NCI-H2171 (cell line): ENCODE measurements at regions not wholly inside any gene's neighbourhood (a gene's known extent, or its start where the extent isn't known, plus 50 kb on each side); places are given as distances from the start of the nearest gene placed in this dataset.

Source experiments
- DNase-seq: peaks from one replicate; lab custom pipeline; 2025; lab: John Stamatoyannopoulos, UW

DNA sequence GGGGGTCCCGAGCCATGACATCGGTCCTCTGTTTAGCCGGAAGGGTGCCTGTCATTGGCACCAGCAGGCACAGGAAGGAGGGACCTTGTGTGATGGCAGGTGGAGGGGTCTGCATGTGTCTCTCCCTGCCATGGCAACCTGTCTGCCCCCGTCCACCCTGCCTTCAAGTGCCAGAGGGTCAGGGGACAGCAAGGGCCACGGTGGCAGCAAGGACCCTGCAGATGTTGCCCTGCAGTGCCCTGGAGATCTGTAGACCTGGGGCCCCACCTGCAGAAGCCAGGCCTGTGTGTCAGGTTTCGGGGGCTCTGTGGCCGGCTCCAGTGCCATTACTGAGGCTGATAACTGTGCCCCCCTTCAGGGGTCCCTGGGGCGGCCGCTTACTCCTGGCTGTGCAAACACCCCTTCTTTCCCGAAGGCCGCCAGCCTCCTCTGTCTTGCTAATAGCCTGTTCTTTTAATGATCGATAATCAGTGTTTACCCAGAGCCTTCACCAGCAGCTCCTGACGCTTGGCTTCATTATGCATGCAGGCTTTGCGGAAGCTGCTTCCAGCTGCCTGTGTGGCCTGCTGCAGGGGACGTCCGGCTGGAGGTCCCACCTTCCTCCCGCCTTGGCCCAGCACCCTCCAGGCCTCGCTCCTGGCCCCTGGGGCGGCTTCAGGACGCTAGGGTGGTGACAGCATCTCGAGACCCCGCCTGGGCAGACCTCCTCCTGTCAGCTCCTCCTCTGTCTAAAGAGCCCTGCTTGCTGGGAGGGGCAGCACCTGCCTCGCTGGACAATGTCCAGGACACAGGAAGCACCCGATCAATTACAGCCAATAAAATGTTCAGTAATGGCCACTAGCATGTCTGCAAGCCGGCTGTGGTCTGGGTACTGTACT is 153.0 kb downstream of the KIF26A start:
- DNase-seq = no peak

DNA sequence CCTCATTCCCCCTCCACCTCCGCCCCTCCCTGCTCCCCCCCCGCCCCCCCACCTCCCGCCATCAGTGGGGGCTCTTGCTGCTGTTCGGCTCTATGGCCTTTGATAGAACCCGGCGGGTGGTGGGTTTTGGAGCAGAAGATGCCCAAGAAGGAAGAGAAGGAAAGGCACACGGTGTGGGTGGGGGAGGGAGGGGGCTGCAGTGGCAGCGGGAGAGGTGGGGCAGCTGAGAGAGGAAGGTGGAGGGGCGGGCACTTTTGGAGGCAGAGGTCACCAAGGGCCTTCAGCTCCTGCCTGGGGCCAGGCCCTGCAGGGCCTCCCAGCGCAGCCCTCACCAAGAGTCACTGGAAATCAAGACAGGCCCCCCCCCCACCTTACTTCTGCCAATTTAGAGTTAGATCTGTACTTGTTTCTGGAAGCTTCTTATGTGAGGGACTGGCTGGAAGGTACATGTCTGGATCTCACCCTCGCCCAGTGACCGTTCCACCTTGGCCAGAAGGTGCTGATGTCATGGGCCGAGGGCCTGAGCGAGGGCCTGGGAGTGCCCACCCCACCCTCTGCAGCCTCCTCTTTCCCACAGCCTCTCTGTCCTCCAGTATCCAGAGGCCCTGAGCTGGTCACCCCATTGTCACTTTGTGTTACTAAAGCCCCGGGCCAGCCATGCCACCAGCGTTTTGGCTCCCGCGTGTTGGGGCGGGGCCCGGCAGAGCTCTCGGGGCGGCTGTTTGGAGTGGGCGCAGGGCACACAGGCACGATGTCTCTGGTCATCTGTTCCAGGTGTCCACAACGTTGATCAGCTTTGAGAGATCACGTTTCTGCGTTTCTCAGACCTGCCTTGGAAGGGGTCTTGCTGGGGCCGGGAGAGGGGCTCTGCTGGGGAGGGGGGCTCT is 153.9 kb downstream of the KIF26A start:
- DNase-seq = no peak

DNA sequence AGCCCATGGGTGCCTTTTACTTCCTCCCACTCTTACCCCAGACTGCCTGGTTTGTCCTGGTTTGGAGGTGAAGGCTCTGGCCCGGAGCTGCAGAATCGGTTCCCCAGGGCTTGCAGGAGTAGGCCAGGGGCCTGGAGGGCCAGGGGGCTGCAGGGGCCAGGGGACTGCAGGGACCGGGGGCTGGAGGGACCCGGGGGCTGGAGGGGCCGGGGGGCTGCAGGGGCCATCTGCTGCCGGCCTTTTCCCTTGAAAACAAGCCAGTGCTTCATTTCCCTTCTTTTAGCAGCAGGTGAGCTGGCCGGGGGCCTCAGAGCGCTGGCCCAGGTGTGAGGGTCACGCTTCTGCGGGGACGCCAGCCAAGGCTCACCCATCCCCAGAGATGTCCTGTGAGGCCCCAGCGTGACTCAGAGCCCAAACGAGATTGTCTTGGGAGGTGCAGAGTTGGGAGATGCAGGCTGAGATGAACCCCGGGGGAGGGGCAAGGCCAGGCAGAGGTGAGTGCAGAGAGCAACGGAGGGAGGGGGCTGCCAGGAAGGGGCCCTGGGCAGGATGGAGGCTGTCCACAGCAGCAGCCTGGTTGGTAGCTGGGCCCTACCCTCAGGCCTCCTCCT is 154.9 kb downstream of the KIF26A start:
- no peak for DNase-seq

DNA sequence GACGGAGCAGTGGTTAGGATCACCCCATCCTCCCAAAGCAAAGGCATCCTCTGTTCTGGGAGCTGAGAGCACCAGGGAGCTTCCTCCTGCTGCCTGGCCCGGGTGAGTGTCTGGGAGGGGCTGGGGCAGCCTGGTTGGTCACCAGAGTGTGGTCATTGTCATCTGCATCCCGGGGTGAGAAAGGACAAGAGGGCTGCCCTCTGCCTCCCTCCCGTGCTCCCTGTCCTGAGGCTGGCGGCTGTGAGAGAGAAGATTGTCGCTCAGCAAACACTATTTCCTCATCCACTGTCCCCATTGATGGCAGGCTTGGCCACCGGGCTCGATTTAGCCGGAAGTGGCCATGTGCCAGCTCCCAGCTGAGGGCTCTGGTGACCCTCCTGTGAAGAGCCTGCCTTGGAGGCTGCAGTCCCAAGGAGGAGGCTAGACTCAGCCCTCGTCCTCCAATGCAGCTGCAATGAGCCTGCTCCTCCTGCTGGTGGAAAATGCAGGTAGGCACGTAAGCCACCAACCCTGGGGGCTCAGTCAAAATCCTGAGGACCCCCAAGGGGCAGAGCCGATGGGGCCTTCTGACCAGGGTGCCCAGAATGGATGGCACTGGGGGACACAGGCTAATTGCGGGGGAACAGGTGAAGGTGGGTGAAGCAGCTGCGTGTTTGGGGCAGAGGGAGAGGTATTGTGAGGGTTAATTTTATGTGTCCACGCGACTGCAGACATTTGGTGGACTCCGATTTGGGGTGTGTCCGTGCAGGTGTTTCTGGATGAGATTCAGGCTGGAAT is 155.7 kb downstream of the KIF26A start:
- DNase-seq = no peak

DNA sequence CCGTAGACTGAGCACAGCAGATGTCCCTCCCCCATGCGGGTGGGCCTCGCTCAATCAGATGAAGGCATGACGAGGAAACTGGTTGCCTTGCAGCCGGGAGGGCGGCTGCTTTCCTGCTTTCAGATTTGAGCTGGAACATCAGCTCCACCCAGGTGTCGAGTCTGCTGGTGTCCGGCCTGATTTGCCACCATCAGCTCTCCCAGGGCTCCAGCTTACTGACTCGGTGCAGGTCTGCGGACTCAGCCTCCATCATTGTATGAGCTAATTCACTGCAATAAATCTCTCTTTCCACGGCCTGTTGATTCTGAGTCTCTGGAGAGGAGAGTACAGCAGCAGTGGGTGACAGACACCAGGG is 156.2 kb downstream of the KIF26A start:
- no peak for DNase-seq

DNA sequence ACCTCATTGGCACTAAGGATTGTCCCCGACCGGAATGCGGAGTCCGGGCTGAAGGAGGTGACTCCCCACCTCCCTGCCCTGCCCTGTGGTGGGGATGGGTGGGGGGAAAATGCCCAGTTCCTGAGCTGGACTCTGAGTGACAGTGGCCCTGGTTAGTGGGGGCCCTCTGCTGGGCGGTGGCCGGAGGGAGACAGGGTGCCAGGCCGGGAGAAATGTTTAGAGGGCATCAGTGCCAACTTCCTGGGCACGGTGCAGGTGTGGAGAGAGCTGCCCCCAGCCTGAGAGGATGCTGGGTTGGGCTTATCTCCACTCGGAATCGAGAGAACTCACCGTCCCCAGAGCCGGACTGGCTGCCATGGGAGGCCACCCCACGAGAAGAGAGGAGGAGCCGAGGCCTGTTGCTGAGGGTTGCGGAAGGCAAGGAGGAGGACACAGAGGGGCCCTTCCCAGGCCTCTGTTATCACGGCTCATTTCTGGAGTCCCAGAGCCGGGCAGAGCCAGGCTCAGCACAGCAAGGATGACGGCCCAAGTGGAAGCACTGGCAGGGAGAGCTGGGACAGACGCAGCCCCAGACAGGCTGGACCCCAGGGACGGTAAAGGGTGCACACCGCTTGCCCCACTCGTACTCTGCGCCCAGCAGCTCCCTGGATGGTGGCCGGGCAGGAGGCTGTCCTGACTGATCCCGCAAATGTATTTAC is 156.7 kb downstream of the KIF26A start:
- DNase-seq = no peak

DNA sequence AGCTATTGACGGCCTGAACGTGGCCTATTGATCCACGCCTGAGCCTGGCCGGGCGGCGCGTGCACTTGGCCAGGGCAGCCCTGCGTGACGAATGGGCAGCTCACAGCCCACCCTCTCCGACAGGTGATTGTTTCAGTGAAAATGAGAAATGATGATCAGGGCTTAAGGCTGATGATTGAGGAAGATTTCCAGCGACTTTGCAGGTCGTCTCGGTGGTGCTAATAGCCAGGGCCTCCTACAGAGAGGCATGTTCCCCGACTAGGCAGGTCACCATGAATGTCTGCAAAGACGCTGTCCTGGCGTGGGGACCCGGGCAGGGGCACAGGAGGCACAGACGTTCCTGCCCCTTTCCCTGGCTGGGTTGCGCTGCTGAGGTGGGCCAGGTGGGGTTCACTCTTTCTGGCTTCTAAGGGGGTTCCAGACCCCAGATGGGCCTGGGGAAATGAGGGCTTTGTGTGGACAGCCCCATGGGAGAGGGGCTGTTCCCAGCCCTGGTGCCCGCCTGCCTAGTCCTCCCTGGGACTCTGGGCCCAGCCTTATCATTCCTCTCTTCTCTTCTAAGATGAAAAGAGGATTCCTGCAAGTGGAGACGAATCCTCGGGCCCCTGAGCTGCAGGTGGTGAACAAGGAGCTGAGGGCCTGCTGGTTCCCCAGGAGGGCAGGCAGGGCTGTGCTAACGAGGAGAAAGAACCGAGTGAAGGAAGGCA is 157.4 kb downstream of the KIF26A start:
- DNase-seq = no peak

DNA sequence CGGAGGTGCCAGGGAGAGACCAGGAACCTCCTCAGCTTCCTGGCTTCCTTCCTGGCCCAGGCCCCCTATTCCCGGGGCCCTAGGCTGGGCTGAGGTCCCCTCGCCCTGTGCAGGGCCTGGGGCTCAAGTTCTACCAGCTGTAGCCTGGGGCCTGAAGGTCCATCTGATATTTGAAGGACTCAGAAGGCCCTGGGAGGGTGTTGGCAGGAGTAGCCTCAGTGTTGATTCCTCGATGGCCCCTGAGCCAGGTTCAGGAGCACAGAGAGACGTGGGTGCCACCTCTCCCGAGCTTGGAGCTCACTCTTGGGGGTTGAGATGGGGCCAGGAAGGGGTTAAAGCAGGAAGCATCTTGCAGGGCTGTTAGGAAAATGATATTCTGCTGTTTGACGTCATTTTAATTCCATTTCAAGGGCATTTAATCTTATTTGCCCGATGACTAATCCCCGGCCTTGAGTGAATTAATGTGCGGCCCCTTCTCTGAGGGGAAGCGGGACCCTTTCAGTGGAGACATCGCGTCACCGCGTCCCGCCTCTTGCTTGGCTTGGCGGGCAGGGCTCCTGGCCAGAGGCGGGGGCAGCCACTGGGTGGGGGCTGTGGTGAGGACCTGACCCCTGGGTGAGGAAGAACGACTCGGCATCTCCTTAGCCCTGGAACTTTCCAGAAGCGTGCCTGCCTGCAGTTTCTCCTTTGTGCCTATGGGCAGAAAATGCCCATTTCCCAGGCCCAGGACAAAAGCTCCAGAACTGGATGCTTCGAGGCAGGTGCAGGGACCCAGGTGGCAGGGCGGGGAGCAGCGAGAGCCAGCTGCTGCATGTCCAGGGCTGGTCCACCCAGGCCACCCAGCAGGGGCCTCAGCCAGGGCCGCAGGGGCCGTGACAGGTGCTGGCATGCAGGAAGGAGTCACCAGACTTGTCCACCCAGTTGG is 158.3 kb downstream of the KIF26A start:
- DNase-seq = no peak

DNA sequence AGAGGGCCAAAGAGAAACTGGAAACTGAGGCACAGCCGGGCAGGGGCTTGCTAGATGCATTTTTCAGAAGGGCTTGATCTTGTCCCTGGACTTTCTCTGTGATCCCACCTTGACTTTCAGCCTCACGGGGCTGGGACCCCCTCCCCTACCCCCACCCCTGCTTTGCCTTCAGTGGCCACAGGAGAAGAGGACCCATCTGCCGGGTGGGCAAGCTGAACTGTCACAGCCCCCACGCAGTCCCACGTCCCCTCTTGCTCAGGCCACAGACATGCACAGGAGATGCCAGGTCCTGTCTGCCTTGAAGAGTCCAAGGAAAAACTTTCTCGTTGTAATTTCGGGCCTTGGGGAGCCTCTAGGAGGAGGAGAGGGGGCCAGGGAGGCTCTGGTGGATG is 158.9 kb downstream of the KIF26A start:
- DNase-seq = no peak

DNA sequence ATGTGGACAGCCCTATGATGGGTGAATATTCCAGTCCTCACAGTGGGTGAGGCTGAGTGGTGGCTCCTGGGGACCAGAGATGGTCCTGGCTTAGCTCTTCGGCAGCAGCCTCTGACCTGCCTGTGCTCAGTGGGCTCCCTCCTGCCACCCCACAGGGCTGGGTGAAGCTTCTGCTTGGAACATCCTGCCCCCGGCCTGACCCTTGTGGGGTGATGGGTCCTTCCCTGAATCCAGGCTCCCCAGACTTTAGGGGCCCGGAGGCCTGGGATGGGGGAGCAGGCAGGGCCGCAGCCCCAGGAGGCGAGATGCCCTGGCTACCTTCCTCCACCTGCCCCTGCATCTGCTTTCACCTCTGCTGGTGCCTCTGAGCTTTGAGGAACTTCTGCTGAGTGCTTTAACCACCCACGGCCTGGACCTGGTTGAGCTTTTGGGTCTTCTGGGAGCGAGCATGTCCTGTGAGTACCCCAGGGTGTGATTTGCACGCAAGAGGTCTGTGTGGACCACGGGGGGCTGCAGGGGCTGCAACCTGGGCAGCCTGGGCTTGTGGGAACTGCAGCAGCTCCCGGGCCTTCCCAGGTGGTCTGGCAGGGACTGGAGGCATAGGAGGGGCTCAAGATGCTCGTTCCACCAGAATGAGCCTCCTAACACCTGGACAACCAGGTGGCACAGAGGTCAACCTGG is 159.5 kb downstream of the KIF26A start:
- no peak for DNase-seq

DNA sequence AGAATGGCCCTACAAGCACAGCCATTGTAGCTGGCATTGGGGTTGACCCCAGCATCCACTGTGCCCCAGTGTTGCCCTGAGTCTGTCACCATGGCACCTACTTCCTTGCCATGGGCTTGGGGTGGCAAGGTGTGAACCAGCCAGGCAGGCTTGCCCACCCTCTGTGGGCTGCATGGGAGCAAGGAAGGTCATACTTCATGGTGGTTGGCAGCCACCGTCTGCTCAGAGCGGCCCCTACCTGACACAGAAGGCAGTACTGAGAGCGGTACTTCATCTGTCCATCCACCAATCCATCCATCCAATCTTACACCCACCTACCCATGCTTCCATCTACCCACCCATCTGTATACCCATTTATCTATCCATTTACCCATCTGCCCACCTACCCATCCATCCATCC is 160.1 kb downstream of the KIF26A start:
- DNase-seq = no peak

DNA sequence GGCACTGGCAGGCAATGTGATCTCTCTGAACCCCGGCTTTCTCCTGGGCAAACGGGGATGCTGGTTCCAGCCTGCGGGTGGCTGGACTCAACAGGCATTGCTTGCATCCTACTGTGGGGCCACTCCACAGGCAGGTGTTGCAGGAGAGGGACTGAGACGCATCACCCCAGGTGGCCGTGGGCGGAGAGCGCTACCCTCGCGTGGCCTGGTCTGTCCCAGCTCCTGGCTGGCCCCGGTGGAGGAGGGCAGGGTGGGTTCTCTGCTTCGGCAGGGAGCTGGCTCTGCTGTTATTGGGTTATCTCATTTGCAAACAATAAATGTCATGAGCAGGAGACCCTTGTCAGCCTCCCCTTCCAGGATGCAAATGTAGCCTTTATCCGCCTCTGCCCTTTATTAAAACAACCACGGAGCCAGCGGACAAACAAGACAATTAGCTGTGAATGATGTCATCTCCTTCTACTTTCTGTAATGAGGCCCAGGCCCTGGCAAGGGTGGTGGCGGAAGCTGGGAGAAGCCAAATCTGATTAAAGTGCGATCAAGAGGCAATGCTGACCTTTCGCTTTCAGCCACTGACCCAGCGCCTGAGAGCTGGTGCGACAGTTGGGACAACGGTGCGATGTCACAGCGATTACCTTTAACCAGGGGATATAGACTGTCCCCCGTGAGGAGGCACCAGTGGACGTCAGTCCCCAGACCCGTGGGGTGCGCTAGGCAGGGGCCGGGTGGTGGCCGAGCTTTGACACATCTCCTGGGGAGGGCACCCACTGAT is 161.8 kb downstream of the KIF26A start:
- DNase-seq = no peak

DNA sequence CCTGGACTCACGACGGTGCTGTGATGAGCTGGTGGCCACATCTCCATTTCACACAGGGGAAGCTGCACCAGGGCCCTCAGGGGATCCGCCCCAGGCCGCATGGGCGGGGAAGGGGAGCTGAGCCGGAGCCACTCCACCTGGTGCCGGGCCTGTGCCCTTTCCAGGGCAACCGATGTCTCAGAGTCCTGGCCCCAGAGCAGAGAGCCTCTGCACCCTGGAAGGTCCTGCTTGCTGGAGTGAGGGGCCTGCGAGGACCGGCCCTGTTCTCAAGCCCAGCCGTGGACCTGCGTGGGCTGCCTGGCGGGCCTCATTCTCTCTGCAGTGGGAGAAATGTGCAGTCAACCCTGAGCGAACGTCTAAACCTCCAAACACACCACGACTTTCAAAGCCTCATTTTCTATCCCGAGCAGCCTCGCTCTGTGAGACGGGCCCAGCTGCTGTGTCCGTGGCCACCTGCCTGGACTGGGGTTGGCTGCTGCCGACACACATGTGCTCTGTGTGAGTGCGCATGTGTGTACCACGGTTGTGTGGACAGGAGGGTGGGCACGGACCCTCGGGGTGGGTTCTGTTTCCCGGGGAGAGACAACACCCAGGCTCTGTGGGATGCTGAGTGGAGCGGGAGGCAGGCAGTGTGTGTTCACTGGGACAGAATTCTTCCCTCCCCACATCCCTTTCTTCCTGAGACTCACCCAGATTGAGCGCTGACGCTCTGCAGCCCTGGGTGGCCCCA is 163.5 kb downstream of the KIF26A start:
- no peak for DNase-seq

DNA sequence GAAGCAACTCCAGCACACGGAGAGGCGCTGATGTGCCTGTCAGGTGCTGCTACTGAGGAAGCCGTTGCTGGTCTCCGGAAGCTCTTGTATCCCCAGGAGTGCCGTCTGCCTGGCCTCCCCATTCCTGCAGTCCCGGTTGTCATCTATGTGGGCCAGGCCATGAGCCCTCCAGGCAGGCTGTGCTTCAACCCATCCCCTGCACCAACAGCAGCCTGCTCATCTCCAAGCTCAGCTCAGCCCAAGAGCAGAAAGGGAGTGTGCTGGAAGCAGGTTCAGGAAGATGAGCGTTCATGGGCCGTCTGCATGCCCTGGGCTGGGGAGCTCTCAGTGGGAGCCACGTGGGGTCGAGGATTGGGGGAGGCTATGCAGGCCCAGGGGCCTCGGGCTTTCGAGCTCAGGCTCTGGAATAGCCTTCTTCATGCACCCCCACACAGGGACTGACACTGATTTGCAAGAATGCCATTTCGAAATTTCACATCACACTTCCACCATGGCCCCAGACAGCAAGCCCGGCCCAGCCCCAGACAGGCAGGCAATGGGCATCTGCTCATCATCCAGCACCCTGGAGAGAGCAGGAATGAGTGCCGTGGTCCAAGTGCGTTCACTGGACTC is 164.5 kb downstream of the KIF26A start:
- no peak for DNase-seq

DNA sequence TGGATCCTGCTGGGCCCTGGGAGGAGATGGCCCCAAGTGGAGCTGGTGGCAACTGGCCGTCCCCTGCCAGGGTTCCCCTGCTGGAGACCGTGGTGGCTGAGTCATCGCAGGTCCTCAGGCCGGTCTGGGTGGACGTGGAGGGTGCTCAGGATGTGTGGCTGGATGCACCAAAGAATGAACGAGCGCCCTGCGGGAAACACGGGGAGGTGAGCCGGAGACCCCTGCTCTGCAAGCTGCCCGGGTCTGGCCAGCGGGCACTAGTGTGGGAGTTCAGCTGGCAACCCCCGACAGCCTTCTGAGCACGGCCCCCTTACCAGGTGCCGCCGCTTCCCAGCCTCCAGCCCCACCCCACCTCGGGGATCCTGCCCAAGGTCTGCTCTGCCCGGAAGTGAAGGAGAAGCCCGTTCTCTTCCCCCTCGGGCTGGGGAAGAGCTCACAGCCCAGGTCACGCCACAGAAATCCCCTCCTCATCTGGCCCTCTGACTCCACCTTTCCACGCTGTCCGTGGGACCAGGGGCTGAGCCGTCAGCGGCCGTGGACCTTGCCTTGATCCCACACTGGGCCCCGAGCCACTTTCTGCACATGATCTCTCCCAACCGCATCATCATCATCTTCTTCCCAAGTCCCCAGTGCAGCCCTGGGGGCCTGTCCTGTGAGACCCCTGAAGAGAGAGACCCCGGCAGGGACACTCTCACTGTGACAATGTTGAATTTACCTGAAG is 165.5 kb downstream of the KIF26A start:
- no peak for DNase-seq
